ENCODE measurements at regions not wholly inside any gene's neighbourhood (a gene's known extent, or its start where the extent isn't known, plus 50 kb on each side); places are given as distances from the start of the nearest gene placed in this dataset.

- TF ChIP-seq CTCF (IDR thresholded peaks at IDR 0.05; ENCODE audit: insufficient read depth, low read depth, low read length): no peak
- no peak overlapping the region for H3K4me3 ChIP-seq (ENCODE audit: low read depth, low read length)
- DNase-seq (ENCODE audit: low read depth): peak; percentile 47
These were observed 190.2 kb upstream of the BANK1 start for GRCh38 chr4:101600287-101600686.

- peak; percentile 58 for DNase-seq (ENCODE audit: low read depth)
- TF ChIP-seq CTCF (IDR thresholded peaks at IDR 0.05; ENCODE audit: insufficient read depth, low read depth, low read length): no peak
These were observed 190.9 kb upstream of the BANK1 start for GRCh38 chr4:101599620-101600019.

GRCh38 chr4:101596781-101597552 lies 193.6 kb upstream of the BANK1 start:
- DNase-seq (ENCODE audit: low read depth): no peak
- peak; percentile 26 for TF ChIP-seq CTCF (IDR thresholded peaks at IDR 0.05; ENCODE audit: insufficient read depth, low read depth, low read length)
- no peak overlapping the region for H3K4me3 ChIP-seq (ENCODE audit: low read depth, low read length)

More at GRCh38 chr4:101599620-101600019, 190.9 kb upstream of the BANK1 start:
- H3K4me3 ChIP-seq (ENCODE audit: low read depth, low read length): no peak overlapping the region

- H3K4me3 ChIP-seq (ENCODE audit: low read depth, low read length): no peak overlapping the region
- TF ChIP-seq CTCF (IDR thresholded peaks at IDR 0.05; ENCODE audit: insufficient read depth, low read depth, low read length): no peak
- DNase-seq (ENCODE audit: low read depth): no peak
These were observed 195.9 kb upstream of the BANK1 start for GRCh38 chr4:101594588-101594987.

GRCh38 chr4:101593666-101594065 lies 196.9 kb upstream of the BANK1 start:
- no peak for DNase-seq (ENCODE audit: low read depth)
- TF ChIP-seq CTCF (IDR thresholded peaks at IDR 0.05; ENCODE audit: insufficient read depth, low read depth, low read length): no peak
- H3K4me3 ChIP-seq (ENCODE audit: low read depth, low read length): no peak overlapping the region

GRCh38 chr4:101584306-101584705 lies 206.2 kb upstream of the BANK1 start:
- H3K4me3 ChIP-seq (ENCODE audit: low read depth, low read length): no peak overlapping the region
- DNase-seq (ENCODE audit: low read depth): no peak
- no peak for TF ChIP-seq CTCF (IDR thresholded peaks at IDR 0.05; ENCODE audit: insufficient read depth, low read depth, low read length)

- no peak for TF ChIP-seq CTCF (IDR thresholded peaks at IDR 0.05; ENCODE audit: insufficient read depth, low read depth, low read length)
- H3K4me3 ChIP-seq (ENCODE audit: low read depth, low read length): no peak overlapping the region
- DNase-seq (ENCODE audit: low read depth): no peak
These were observed 215.8 kb upstream of the PPP3CA start for GRCh38 chr4:101563126-101563525.
